Type B pancreatic cell (in vitro differentiated cells): ENCODE measurements at regions not wholly inside any gene's neighbourhood (a gene's known extent, or its start where the extent isn't known, plus 50 kb on each side); places are given as distances from the start of the nearest gene placed in this dataset.

ENCODE experiments used
- DNase-seq: peaks from one replicate; pipeline ENCODE4 v3.0.0; 2021; ENCODE audit warnings: mixed read lengths; ENCODE audit not compliant: unreplicated experiment; ENCODE audit errors: extremely low spot score
- H3K27ac Mint-ChIP-seq: 2 replicates; pipeline ENCODE4 v1.8.0; 2021; ENCODE audit warnings: mild to moderate bottlenecking, mixed read lengths
- H3K27me3 Mint-ChIP-seq: 2 replicates; pipeline ENCODE4 v1.8.0; 2021; ENCODE audit warnings: mixed read lengths
- H3K36me3 Mint-ChIP-seq: 2 replicates; pipeline ENCODE4 v1.8.0; 2021; ENCODE audit warnings: mixed read lengths
- H3K4me1 Mint-ChIP-seq: one replicate; pipeline ENCODE4 v1.8.0; 2021; ENCODE audit warnings: mixed read lengths; ENCODE audit not compliant: unreplicated experiment
- H3K4me3 Mint-ChIP-seq: 2 replicates; pipeline ENCODE4 v1.8.0; 2021; ENCODE audit warnings: mild to moderate bottlenecking, mixed read lengths
- H3K9me3 Mint-ChIP-seq: 2 replicates; pipeline ENCODE4 v1.8.0; 2021; ENCODE audit warnings: mixed read lengths
- TF ChIP-seq, protein P1 (sequence below): fragments of 200-600 bp; sonication (generic); conservative IDR thresholded peaks from 2 replicates; pipeline ENCODE4 v1.5.0; 2021; ENCODE audit warnings: antibody characterized with exemption, mild to moderate bottlenecking

DNA sequence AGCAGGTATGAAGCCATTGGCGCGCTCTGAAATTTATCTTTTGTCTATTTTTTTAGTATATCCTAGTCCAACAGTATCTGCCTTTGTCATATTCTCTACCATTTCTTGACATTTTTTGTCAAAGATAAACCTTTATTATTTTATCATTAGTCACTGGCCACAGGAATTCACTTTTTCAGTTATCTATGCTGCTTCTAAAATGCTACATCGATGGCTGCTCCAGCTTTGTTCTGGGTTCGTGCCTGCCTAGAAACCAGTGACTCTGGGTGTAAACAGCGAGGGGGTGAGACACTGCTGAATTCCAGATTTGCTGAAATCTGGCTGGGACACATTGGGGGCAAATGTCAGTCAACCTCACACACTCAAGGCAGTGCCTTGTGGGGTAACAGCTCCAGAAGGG, 193.4 kb downstream of the CDC5L start:
- Mint-ChIP-seq H3K27me3 (peaks cover 7% of the 10 kb centered on the region), H3K9me3 (no peaks in the 10 kb centered on the region), H3K27ac (no peak overlapping the region), H3K36me3 (no peaks in the 10 kb centered on the region), H3K4me1 (no peaks in the 10 kb centered on the region), H3K4me3 (no peak overlapping the region)
- TF ChIP-seq, protein P1, sequence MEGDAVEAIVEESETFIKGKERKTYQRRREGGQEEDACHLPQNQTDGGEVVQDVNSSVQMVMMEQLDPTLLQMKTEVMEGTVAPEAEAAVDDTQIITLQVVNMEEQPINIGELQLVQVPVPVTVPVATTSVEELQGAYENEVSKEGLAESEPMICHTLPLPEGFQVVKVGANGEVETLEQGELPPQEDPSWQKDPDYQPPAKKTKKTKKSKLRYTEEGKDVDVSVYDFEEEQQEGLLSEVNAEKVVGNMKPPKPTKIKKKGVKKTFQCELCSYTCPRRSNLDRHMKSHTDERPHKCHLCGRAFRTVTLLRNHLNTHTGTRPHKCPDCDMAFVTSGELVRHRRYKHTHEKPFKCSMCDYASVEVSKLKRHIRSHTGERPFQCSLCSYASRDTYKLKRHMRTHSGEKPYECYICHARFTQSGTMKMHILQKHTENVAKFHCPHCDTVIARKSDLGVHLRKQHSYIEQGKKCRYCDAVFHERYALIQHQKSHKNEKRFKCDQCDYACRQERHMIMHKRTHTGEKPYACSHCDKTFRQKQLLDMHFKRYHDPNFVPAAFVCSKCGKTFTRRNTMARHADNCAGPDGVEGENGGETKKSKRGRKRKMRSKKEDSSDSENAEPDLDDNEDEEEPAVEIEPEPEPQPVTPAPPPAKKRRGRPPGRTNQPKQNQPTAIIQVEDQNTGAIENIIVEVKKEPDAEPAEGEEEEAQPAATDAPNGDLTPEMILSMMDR, result no peak
- DNase-seq, result no peak

DNA sequence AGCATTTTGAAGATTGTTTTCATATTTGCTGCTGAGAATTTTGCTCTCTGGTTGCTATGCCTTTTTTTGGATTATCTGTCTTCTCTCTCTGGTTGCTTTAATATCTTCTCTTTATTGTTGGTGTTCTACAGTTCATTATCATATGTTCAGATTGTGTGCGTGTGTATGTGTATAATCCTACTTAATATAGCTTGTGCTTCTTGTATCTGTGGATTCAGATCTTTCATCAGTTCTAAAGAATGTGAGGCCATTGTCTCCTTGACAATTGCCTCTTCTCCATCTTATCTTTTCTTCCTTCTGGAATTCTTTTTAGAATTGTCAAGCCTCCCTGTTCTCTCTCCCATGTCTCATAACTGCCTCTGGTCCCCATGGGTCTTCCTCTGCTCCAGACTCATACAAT, 195.4 kb downstream of the CDC5L start:
- no peak overlapping the region for H3K27ac Mint-ChIP-seq
- peaks cover 9% of the 10 kb centered on the region for H3K27me3 Mint-ChIP-seq
- H3K36me3 Mint-ChIP-seq, result no peaks in the 10 kb centered on the region
- TF ChIP-seq, protein P1, result no peak
- no peak overlapping the region for H3K4me3 Mint-ChIP-seq
- H3K9me3 Mint-ChIP-seq, result no peaks in the 10 kb centered on the region
- DNase-seq, result no peak
- no peaks in the 10 kb centered on the region for H3K4me1 Mint-ChIP-seq

DNA sequence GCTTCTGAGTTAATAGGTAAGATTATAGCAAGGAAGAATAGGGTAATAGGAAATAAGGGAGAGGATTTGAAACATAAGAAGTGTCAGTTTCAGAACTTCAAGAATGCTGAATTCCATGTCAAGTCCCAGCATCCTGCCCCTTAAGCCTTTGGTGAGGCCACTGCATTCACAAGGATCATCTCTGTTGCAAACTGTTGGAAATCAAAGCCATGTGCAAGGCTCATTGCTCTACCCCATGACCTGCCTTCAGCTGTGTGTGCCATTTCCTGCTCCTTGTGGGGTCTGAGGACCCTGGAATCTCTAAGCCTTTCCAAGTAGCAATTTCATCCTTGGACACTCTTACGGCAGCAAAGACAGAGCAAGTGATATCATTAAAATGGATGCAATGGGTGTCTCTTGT, 203.0 kb downstream of the CDC5L start:
- TF ChIP-seq, protein P1, result no peak
- peaks cover 12% of the 10 kb centered on the region for H3K27me3 Mint-ChIP-seq
- DNase-seq, result no peak

DNA sequence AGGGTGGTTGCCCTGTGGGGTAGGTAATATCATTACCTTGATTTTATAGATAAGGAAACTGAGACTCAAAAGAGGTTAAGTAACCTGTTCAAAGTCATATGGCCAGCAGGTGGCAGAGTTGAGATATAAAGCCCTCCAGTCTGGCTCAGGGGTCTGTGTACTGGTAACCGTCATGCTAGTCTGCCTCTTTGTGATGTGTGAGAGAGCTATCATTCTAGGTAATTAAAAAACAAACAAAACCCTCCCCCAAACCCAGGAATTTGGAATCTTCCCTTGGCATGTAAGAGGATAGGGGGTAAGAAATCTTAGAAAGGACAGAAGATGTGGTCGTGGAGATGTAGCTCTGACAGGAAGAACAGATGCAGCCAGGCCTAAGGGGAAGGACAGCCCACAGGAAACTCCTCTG, 206.0 kb downstream of the CDC5L start:
- DNase-seq, result no peak
- Mint-ChIP-seq H3K27ac (no peak overlapping the region), H3K36me3 (no peaks in the 10 kb centered on the region), H3K4me3 (no peak overlapping the region), H3K27me3 (peaks cover 9% of the 10 kb centered on the region), H3K4me1 (peaks cover 8% of the 10 kb centered on the region), H3K9me3 (no peaks in the 10 kb centered on the region)
- TF ChIP-seq, protein P1, result peak; percentile 81

More for the DNA sequence above, 203.0 kb downstream of the CDC5L start:
- no peak overlapping the region for H3K27ac Mint-ChIP-seq
- H3K9me3 Mint-ChIP-seq, result no peaks in the 10 kb centered on the region
- H3K4me3 Mint-ChIP-seq, result no peak overlapping the region
- no peaks in the 10 kb centered on the region for H3K36me3 Mint-ChIP-seq
- peaks cover 8% of the 10 kb centered on the region for H3K4me1 Mint-ChIP-seq

DNA sequence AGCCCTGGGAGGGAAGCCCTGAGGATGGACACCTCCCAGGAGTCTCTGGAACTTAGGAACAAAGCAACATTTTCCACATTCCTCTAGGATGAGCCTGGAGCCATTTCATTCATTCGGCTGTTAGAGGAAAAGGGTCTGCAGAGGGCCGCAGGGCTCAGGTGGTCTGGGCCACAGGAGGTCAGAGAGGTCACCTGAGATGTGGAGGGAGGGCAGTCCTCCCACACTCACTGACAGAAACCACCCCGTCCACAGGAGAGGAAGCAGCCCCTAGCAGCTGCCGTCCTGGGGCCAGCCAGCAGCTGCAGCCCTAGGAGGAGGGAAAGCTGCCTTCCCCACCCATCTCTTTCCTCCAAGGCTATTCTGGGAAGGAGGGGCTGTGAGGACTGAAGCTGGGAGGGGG, 207.0 kb downstream of the CDC5L start:
- peaks cover 8% of the 10 kb centered on the region for H3K4me1 Mint-ChIP-seq
- H3K27me3 Mint-ChIP-seq, result peaks cover 5% of the 10 kb centered on the region
- no peak for DNase-seq
- TF ChIP-seq, protein P1, result no peak
- H3K27ac Mint-ChIP-seq, result no peak overlapping the region
- no peak overlapping the region for H3K4me3 Mint-ChIP-seq
- no peaks in the 10 kb centered on the region for H3K9me3 Mint-ChIP-seq
- H3K36me3 Mint-ChIP-seq, result no peaks in the 10 kb centered on the region

- no peaks in the 10 kb centered on the region for H3K9me3 Mint-ChIP-seq
- H3K4me1 Mint-ChIP-seq, result peaks cover 5% of the 10 kb centered on the region
- no peak overlapping the region for H3K4me3 Mint-ChIP-seq
- H3K27me3 Mint-ChIP-seq, result peaks cover 3% of the 10 kb centered on the region
- DNase-seq, result no peak
- no peaks in the 10 kb centered on the region for H3K36me3 Mint-ChIP-seq
- TF ChIP-seq, protein P1, result no peak
- no peak overlapping the region for H3K27ac Mint-ChIP-seq
Measured at GRCh38 chr6:44598679-44599078, 211.2 kb downstream of the CDC5L start.
